ENCODE measurements at regions not wholly inside any gene's neighbourhood (a gene's known extent, or its start where the extent isn't known, plus 50 kb on each side); places are given as distances from the start of the nearest gene placed in this dataset.

DNA sequence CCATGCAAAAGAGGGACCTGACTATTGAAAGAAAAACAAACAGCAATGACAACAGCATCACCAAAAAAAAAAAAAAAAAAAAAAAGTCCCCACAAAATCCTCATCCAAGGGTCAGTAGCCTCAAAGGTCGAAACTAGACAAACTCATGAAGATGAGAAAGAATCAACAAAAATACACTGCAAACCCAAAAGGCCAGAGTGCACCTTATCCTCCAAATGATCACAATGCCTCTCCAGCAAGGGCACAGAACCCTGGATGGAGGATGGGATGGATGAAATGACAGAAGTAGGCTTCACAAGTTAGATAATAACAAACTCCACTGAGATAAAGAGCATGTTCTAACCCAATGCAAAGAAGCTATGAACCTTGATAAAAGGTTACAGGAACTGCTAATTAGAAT is 250.4 kb upstream of the GRAMD2B start:
- 74 to 83% methylated on average over 1 of the region's 1 CpG for WGBS, 2 donors
- Histone ChIP-seq H3K4me3 (ENCODE audit: low read depth in 1 of 2, low read length in 2 of 2) (no peak overlapping the region), H3K9me3 (ENCODE audit: control insufficient read depth in 2 of 2, insufficient read depth in 1 of 2, low read depth in 1 of 2, low read length in 1 of 2) (peaks cover 0 to 6% of the 10 kb centered on the region in 2 donors), H3K4me1 (ENCODE audit: control insufficient read depth in 2 of 2, insufficient read depth in 2 of 2, low read length in 1 of 2) (no peaks in the 10 kb centered on the region), H3K27me3 (ENCODE audit: control insufficient read depth in 1 of 2, insufficient read depth in 2 of 2, low read length in 2 of 2) (no peaks in the 10 kb centered on the region), H3K27ac (ENCODE audit: low read depth in 2 of 2, low read length in 1 of 2) (no peak overlapping the region), H3K36me3 (ENCODE audit: control insufficient read depth in 2 of 2, insufficient read depth in 2 of 2, low read length in 1 of 2) (no peaks in the 10 kb centered on the region)

- H3K36me3 ChIP-seq (ENCODE audit: control insufficient read depth in 2 of 2, insufficient read depth in 2 of 2, low read length in 1 of 2) = no peaks in the 10 kb centered on the region
- no peaks in the 10 kb centered on the region for H3K27me3 ChIP-seq (ENCODE audit: control insufficient read depth in 1 of 2, insufficient read depth in 2 of 2, low read length in 2 of 2)
- no peak overlapping the region for H3K27ac ChIP-seq (ENCODE audit: low read depth in 2 of 2, low read length in 1 of 2)
- H3K9me3 ChIP-seq (ENCODE audit: control insufficient read depth in 2 of 2, insufficient read depth in 1 of 2, low read depth in 1 of 2, low read length in 1 of 2) = no peaks in the 10 kb centered on the region
- no peaks in the 10 kb centered on the region for H3K4me1 ChIP-seq (ENCODE audit: control insufficient read depth in 2 of 2, insufficient read depth in 2 of 2, low read length in 1 of 2)
- H3K4me3 ChIP-seq (ENCODE audit: low read depth in 1 of 2, low read length in 2 of 2) = no peak overlapping the region
Observed at GRCh38 chr5:126178521-126178920, 244.7 kb upstream of the GRAMD2B start.

GRCh38 chr5:126182971-126183695 is 240.1 kb upstream of the GRAMD2B start:
- 60 to 61% methylated on average over 5 of the region's 5 CpGs for WGBS, 2 donors
- Histone ChIP-seq H3K27me3 (ENCODE audit: control insufficient read depth in 1 of 2, insufficient read depth in 2 of 2, low read length in 2 of 2) (no peaks in the 10 kb centered on the region), H3K4me3 (ENCODE audit: low read depth in 1 of 2, low read length in 2 of 2) (no peak overlapping the region), H3K27ac (ENCODE audit: low read depth in 2 of 2, low read length in 1 of 2) (no peak overlapping the region), H3K4me1 (ENCODE audit: control insufficient read depth in 2 of 2, insufficient read depth in 2 of 2, low read length in 1 of 2) (no peaks in the 10 kb centered on the region), H3K9me3 (ENCODE audit: control insufficient read depth in 2 of 2, insufficient read depth in 1 of 2, low read depth in 1 of 2, low read length in 1 of 2) (no peaks in the 10 kb centered on the region), H3K36me3 (ENCODE audit: control insufficient read depth in 2 of 2, insufficient read depth in 2 of 2, low read length in 1 of 2) (no peaks in the 10 kb centered on the region)

- WGBS, 2 donors = 84 to 87% methylated on average over 1 of the region's 1 CpG
- H3K27ac ChIP-seq (ENCODE audit: low read depth in 2 of 2, low read length in 1 of 2) = no peak overlapping the region
- no peaks in the 10 kb centered on the region for H3K9me3 ChIP-seq (ENCODE audit: control insufficient read depth in 2 of 2, insufficient read depth in 1 of 2, low read depth in 1 of 2, low read length in 1 of 2)
- H3K36me3 ChIP-seq (ENCODE audit: control insufficient read depth in 2 of 2, insufficient read depth in 2 of 2, low read length in 1 of 2) = no peaks in the 10 kb centered on the region
- no peaks in the 10 kb centered on the region for H3K27me3 ChIP-seq (ENCODE audit: control insufficient read depth in 1 of 2, insufficient read depth in 2 of 2, low read length in 2 of 2)
- no peak overlapping the region for H3K4me3 ChIP-seq (ENCODE audit: low read depth in 1 of 2, low read length in 2 of 2)
- H3K4me1 ChIP-seq (ENCODE audit: control insufficient read depth in 2 of 2, insufficient read depth in 2 of 2, low read length in 1 of 2) = no peaks in the 10 kb centered on the region
Observed at GRCh38 chr5:126184474-126184873, 238.7 kb upstream of the GRAMD2B start.

DNA sequence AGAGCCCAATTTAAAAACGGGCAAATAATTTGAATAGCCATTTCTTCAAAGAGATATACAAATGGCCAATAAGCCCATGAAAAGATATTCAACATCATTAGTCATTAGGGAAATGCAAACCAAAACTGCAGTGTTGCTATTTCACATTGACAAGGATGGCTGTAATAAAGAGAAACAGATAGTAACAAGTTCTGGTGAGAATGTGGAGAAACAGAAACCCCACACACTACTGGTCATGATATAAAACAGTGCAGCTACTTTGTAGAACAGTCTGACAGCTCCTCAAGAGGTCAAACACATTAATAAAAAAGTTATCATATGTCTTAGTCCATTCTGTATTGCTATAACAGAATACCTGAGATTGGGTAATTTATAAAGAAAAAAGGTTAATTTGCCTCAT is 237.0 kb upstream of the GRAMD2B start:
- no peaks in the 10 kb centered on the region for H3K27me3 ChIP-seq (ENCODE audit: control insufficient read depth in 1 of 2, insufficient read depth in 2 of 2, low read length in 2 of 2)
- WGBS, 2 donors = 63 to 64% methylated on average over 1 of the region's 1 CpG

DNA sequence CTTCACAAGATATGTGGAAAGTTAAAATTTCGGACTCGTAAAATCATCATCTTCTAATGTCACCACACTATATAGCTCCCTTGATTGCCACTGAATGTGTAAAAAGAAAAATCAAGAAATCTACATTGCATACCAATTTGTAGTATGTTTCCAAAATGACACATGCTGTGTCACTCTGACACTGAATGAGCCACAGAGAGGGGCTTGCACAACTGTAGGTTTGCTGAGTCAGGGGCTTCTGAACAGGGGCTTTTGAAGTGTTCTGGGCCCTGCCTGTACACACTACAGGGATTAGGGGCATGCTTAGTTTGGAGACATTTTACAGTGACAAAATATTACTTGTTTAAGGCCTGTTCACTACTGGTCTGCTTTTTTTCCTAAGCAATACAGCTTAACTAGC is 234.4 kb upstream of the GRAMD2B start:
- no peaks in the 10 kb centered on the region for H3K36me3 ChIP-seq (ENCODE audit: control insufficient read depth in 2 of 2, insufficient read depth in 2 of 2, low read length in 1 of 2)
- H3K9me3 ChIP-seq (ENCODE audit: control insufficient read depth in 2 of 2, insufficient read depth in 1 of 2, low read depth in 1 of 2, low read length in 1 of 2) = no peaks in the 10 kb centered on the region
- no peaks in the 10 kb centered on the region for H3K4me1 ChIP-seq (ENCODE audit: control insufficient read depth in 2 of 2, insufficient read depth in 2 of 2, low read length in 1 of 2)
- no peaks in the 10 kb centered on the region for H3K27me3 ChIP-seq (ENCODE audit: control insufficient read depth in 1 of 2, insufficient read depth in 2 of 2, low read length in 2 of 2)
- H3K27ac ChIP-seq (ENCODE audit: low read depth in 2 of 2, low read length in 1 of 2) = no peak overlapping the region
- WGBS, 2 donors = 97 to 99% methylated on average over 2 of the region's 2 CpGs
- no peak overlapping the region for H3K4me3 ChIP-seq (ENCODE audit: low read depth in 1 of 2, low read length in 2 of 2)

More for the DNA sequence above, 237.0 kb upstream of the GRAMD2B start:
- Histone ChIP-seq H3K27ac (ENCODE audit: low read depth in 2 of 2, low read length in 1 of 2) (no peak overlapping the region), H3K4me3 (ENCODE audit: low read depth in 1 of 2, low read length in 2 of 2) (no peak overlapping the region), H3K9me3 (ENCODE audit: control insufficient read depth in 2 of 2, insufficient read depth in 1 of 2, low read depth in 1 of 2, low read length in 1 of 2) (no peaks in the 10 kb centered on the region), H3K36me3 (ENCODE audit: control insufficient read depth in 2 of 2, insufficient read depth in 2 of 2, low read length in 1 of 2) (no peaks in the 10 kb centered on the region), H3K4me1 (ENCODE audit: control insufficient read depth in 2 of 2, insufficient read depth in 2 of 2, low read length in 1 of 2) (no peaks in the 10 kb centered on the region)

DNA sequence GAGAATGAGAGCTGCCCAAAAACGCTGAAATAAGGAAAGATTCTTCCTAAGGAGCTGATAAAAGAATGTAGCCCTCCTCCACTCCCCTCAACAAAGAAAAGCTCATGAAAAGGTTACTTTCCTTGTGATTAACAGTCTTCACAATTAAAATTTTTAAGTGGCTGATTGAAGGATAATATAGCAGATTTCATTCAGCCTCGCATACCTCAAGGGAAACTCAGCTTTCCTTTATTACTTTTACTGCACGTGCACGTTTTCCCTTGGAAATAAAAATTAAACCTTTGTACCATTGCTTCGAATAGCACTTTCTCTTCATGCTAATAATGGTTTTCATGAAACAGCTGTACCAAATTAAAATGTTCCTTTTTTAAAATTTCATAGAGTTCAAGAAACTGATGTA is 234.0 kb upstream of the GRAMD2B start:
- Histone ChIP-seq H3K4me3 (ENCODE audit: low read depth in 1 of 2, low read length in 2 of 2) (no peak overlapping the region), H3K36me3 (ENCODE audit: control insufficient read depth in 2 of 2, insufficient read depth in 2 of 2, low read length in 1 of 2) (no peaks in the 10 kb centered on the region), H3K4me1 (ENCODE audit: control insufficient read depth in 2 of 2, insufficient read depth in 2 of 2, low read length in 1 of 2) (no peaks in the 10 kb centered on the region), H3K27me3 (ENCODE audit: control insufficient read depth in 1 of 2, insufficient read depth in 2 of 2, low read length in 2 of 2) (no peaks in the 10 kb centered on the region), H3K9me3 (ENCODE audit: control insufficient read depth in 2 of 2, insufficient read depth in 1 of 2, low read depth in 1 of 2, low read length in 1 of 2) (no peaks in the 10 kb centered on the region), H3K27ac (ENCODE audit: low read depth in 2 of 2, low read length in 1 of 2) (no peak overlapping the region)
- WGBS, 2 donors = 78 to 82% methylated on average over 5 of the region's 5 CpGs

GRCh38 chr5:126189862-126190261 is 233.3 kb upstream of the GRAMD2B start:
- Histone ChIP-seq H3K4me1 (ENCODE audit: control insufficient read depth in 2 of 2, insufficient read depth in 2 of 2, low read length in 1 of 2) (no peaks in the 10 kb centered on the region), H3K4me3 (ENCODE audit: low read depth in 1 of 2, low read length in 2 of 2) (no peak overlapping the region), H3K27ac (ENCODE audit: low read depth in 2 of 2, low read length in 1 of 2) (no peak overlapping the region), H3K36me3 (ENCODE audit: control insufficient read depth in 2 of 2, insufficient read depth in 2 of 2, low read length in 1 of 2) (no peaks in the 10 kb centered on the region), H3K27me3 (ENCODE audit: control insufficient read depth in 1 of 2, insufficient read depth in 2 of 2, low read length in 2 of 2) (no peaks in the 10 kb centered on the region), H3K9me3 (ENCODE audit: control insufficient read depth in 2 of 2, insufficient read depth in 1 of 2, low read depth in 1 of 2, low read length in 1 of 2) (no peaks in the 10 kb centered on the region)
- WGBS, 2 donors = 73 to 78% methylated on average over 4 of the region's 4 CpGs

- H3K4me3 ChIP-seq (ENCODE audit: low read depth in 1 of 2, low read length in 2 of 2) = no peak overlapping the region
- H3K4me1 ChIP-seq (ENCODE audit: control insufficient read depth in 2 of 2, insufficient read depth in 2 of 2, low read length in 1 of 2) = no peaks in the 10 kb centered on the region
- no peaks in the 10 kb centered on the region for H3K36me3 ChIP-seq (ENCODE audit: control insufficient read depth in 2 of 2, insufficient read depth in 2 of 2, low read length in 1 of 2)
- no peak overlapping the region for H3K27ac ChIP-seq (ENCODE audit: low read depth in 2 of 2, low read length in 1 of 2)
- H3K27me3 ChIP-seq (ENCODE audit: control insufficient read depth in 1 of 2, insufficient read depth in 2 of 2, low read length in 2 of 2) = no peaks in the 10 kb centered on the region
- no peaks in the 10 kb centered on the region for H3K9me3 ChIP-seq (ENCODE audit: control insufficient read depth in 2 of 2, insufficient read depth in 1 of 2, low read depth in 1 of 2, low read length in 1 of 2)
- 89 to 97% methylated on average over 4 of the region's 4 CpGs for WGBS, 2 donors
Observed at GRCh38 chr5:126192226-126192625, 231.0 kb upstream of the GRAMD2B start.

DNA sequence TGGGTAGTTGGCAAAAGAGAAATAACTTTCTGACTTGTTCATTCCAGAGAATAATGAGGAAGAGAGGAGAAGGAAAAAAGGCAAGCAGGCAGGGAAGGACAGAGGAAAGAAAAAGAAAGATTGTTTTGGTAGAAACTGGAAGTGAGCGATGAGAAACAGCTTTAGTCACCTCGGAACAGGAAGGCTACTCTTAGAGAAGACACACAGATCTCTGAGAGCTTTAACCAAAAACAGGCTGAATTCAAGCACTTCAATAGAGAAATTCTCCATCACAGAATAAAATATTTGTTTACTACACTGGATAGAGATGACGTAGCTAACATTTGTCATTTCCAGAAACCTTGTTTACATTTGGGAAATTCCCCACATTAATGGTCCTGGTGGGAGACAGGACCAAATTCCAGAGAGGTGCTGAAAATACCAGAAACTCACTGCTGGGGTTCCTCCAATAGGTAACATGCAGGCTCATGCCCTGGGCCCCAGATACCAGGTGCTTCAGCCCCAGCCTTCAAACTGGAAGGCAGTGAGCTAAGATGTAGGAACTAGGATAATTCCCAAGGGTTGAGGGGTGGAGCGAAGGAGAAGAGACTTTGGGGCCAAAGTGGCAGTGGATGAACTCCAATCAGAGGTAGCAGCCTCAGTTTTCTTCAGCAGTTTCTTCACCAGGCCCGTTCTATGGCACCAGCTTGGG is 227.7 kb upstream of the GRAMD2B start:
- no peaks in the 10 kb centered on the region for H3K36me3 ChIP-seq (ENCODE audit: control insufficient read depth in 2 of 2, insufficient read depth in 2 of 2, low read length in 1 of 2)
- H3K27ac ChIP-seq (ENCODE audit: low read depth in 2 of 2, low read length in 1 of 2) = no peak overlapping the region
- no peaks in the 10 kb centered on the region for H3K27me3 ChIP-seq (ENCODE audit: control insufficient read depth in 1 of 2, insufficient read depth in 2 of 2, low read length in 2 of 2)
- H3K4me1 ChIP-seq (ENCODE audit: control insufficient read depth in 2 of 2, insufficient read depth in 2 of 2, low read length in 1 of 2) = no peaks in the 10 kb centered on the region
- no peaks in the 10 kb centered on the region for H3K9me3 ChIP-seq (ENCODE audit: control insufficient read depth in 2 of 2, insufficient read depth in 1 of 2, low read depth in 1 of 2, low read length in 1 of 2)
- 63 to 74% methylated on average over 5 of the region's 5 CpGs for WGBS, 2 donors
- H3K4me3 ChIP-seq (ENCODE audit: low read depth in 1 of 2, low read length in 2 of 2) = no peak overlapping the region

Measured in esophagus (tissue), 2 donors.